Naive thymus-derived CD4-positive, alpha-beta T cell (primary cell): ENCODE measurements at regions not wholly inside any gene's neighbourhood (a gene's known extent, or its start where the extent isn't known, plus 50 kb on each side); places are given as distances from the start of the nearest gene placed in this dataset.
"Not testable (repeated sequence)": the region's sequence is repeated elsewhere in the genome, so short reads cannot be mapped to it uniquely, and the experiment has no call there.

Source experiments
- ATAC-seq: fragments of 150-1000 bp; cut with Tn5 transposase; 2 replicates; pipeline ENCODE4 v1.10.0; 2021; ENCODE audit warnings: mild to moderate bottlenecking, moderate library complexity
- CTCF ChIA-PET: fragments of 350-600 bp; sonication (Branson Sonifier 250); formaldehyde crosslinking; loops from one replicate; lab custom pipeline; 2021; ENCODE audit warnings: antibody characterized with exemption; lab: Charles Lee
- POLR2A ChIA-PET: fragments of 350-600 bp; sonication (Branson Sonifier 250); formaldehyde crosslinking; loops from one replicate; lab custom pipeline; 2021; ENCODE audit warnings: antibody characterized with exemption, inconsistent platforms; lab: Charles Lee
- DNase-seq, 9 donors: peaks; one replicate each; pipeline versions ENCODE4 v3.0.0 to v3.0.0-alpha.2; 2020 to 2022; ENCODE audit warnings: mixed read lengths in 1 of 9
- H3K27ac ChIP-seq: one replicate; pipeline ENCODE4 v1.7.0; 2013; ENCODE audit warnings: mild to moderate bottlenecking, low read depth, low read length, moderate library complexity
- H3K27me3 ChIP-seq, 2 donors: one replicate each; pipeline ENCODE4 v1.7.0; 2013; ENCODE audit warnings: low read length in 2 of 2, mild to moderate bottlenecking in 2 of 2, moderate library complexity in 2 of 2; ENCODE audit not compliant: control insufficient read depth in 2 of 2, insufficient read depth in 2 of 2
- H3K36me3 ChIP-seq, 3 experiments: 1 replicate in 2 of 3; 2 replicates in 1 of 3; pipeline ENCODE4 v1.7.0; 2013; ENCODE audit warnings: low read length in 3 of 3, mild to moderate bottlenecking in 3 of 3, moderate library complexity in 1 of 3; ENCODE audit not compliant: insufficient read depth in 3 of 3, control insufficient read depth in 2 of 3
- H3K4me1 ChIP-seq, 2 donors: one replicate each; pipeline ENCODE4 v1.7.0; 2013; ENCODE audit warnings: low read length in 2 of 2, mild to moderate bottlenecking in 2 of 2, moderate library complexity in 1 of 2; ENCODE audit not compliant: control insufficient read depth in 2 of 2, insufficient read depth in 2 of 2
- H3K4me3 ChIP-seq: 2 replicates; pipeline ENCODE4 v1.7.0; 2013; ENCODE audit warnings: mild to moderate bottlenecking, low read length
- H3K9me3 ChIP-seq, 3 experiments: 1 replicate in 2 of 3; 2 replicates in 1 of 3; pipeline ENCODE4 v1.7.0; 2013; ENCODE audit warnings: low read length in 3 of 3; ENCODE audit not compliant: control insufficient read depth in 2 of 3
- H3K27ac Mint-ChIP-seq, 9 donors: one replicate each; pipeline ENCODE4 v1.8.0; 2020 to 2022; ENCODE audit warnings: mixed read lengths in 9 of 9, mild to moderate bottlenecking in 8 of 9, moderate library complexity in 5 of 9, inconsistent platforms in 2 of 9
- H3K27me3 Mint-ChIP-seq, 5 donors: one replicate each; pipeline ENCODE4 v1.8.0; 2021 to 2022; ENCODE audit warnings: mixed read lengths in 5 of 5, mild to moderate bottlenecking in 1 of 5
- H3K36me3 Mint-ChIP-seq, 5 donors: one replicate each; pipeline ENCODE4 v1.8.0; 2020 to 2022; ENCODE audit warnings: mixed read lengths in 5 of 5, mild to moderate bottlenecking in 3 of 5, inconsistent platforms in 1 of 5
- H3K4me1 Mint-ChIP-seq, 7 donors: one replicate each; pipeline ENCODE4 v1.8.0; 2020 to 2022; ENCODE audit warnings: mixed read lengths in 7 of 7, mild to moderate bottlenecking in 3 of 7, inconsistent platforms in 1 of 7
- H3K4me3 Mint-ChIP-seq, 10 donors: one replicate each; pipeline ENCODE4 v1.8.0; 2020 to 2022; ENCODE audit warnings: mild to moderate bottlenecking in 10 of 10, mixed read lengths in 10 of 10, moderate library complexity in 6 of 10, inconsistent platforms in 2 of 10
- H3K9me3 Mint-ChIP-seq, 11 donors: one replicate each; pipeline ENCODE4 v1.8.0; 2020 to 2022; ENCODE audit warnings: mixed read lengths in 11 of 11, mild to moderate bottlenecking in 4 of 11, inconsistent platforms in 1 of 11, moderate library complexity in 1 of 11
- intact Hi-C, 2 donors: fragments of 100-400 bp; cut with micrococcal nuclease; formaldehyde crosslinking; loops; one replicate each; pipeline ENCODE4 v1.15.1; 2023

- H3K36me3 ChIP-seq, DNase-seq, H3K4me1 ChIP-seq, H3K27me3 ChIP-seq, H3K36me3 Mint-ChIP-seq, H3K4me3 Mint-ChIP-seq, intact Hi-C loops, ATAC-seq, H3K4me1 Mint-ChIP-seq, H3K9me3 Mint-ChIP-seq, CTCF ChIA-PET, H3K27ac Mint-ChIP-seq, H3K4me3 ChIP-seq, POLR2A ChIA-PET, H3K9me3 ChIP-seq, H3K27me3 Mint-ChIP-seq, H3K27ac ChIP-seq: not testable (repeated sequence)
These were observed 103.6 kb upstream of the FAM47C start for GRCh38 chrX:36904561-36904960.

- no peak for DNase-seq
- Histone ChIP-seq H3K27ac (no peak overlapping the region), H3K27me3 (no peaks in the 10 kb centered on the region), H3K4me3 (no peak overlapping the region), H3K4me1 (no peaks in the 10 kb centered on the region), H3K9me3 (no peaks in the 10 kb centered on the region), H3K36me3 (no peaks in the 10 kb centered on the region)
- ChIA-PET CTCF (no interaction called here), POLR2A (no interaction called here)
- no peaks in the 10 kb centered on the region for H3K36me3 Mint-ChIP-seq
- no peaks in the 10 kb centered on the region for H3K4me1 Mint-ChIP-seq
- no peak overlapping the region for H3K27ac Mint-ChIP-seq
- H3K27me3 Mint-ChIP-seq: no peaks in the 10 kb centered on the region
- peaks cover 0 to 8% (median 0%) of the 10 kb centered on the region in 11 donors for H3K9me3 Mint-ChIP-seq
- ATAC-seq: no peak
- H3K4me3 Mint-ChIP-seq: no peak overlapping the region
- intact Hi-C loops: no loop called here
These were observed 99.1 kb upstream of the FAM47C start for GRCh38 chrX:36908801-36909675.

DNA sequence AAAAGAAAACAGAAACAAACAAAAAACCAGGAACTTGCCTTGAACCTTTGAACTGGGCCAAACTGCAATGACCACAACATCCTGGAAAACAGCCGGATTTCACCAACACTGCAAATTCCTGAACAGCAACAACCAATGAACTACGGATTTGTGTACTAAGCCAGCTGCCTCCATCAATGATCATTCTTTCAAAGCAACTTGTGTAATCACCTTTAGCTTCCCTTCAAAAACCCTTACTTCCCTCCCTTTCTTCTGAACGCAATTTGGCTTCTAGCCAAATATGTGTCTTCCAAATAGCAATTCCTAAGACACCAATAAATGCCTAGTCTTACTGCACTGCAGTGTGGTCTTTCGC, 98.5 kb upstream of the FAM47C start:
- ChIA-PET POLR2A (no interaction called here), CTCF (no interaction called here)
- H3K27ac Mint-ChIP-seq: no peak overlapping the region
- DNase-seq (no peak), ATAC-seq (no peak)
- H3K4me3 ChIP-seq: no peak overlapping the region
- H3K27me3 ChIP-seq: no peaks in the 10 kb centered on the region
- no peak overlapping the region for H3K4me3 Mint-ChIP-seq
- intact Hi-C loops: no loop called here
- no peaks in the 10 kb centered on the region for H3K4me1 ChIP-seq
- peaks cover 0 to 4% (median 0%) of the 10 kb centered on the region in 11 donors for H3K9me3 Mint-ChIP-seq
- no peaks in the 10 kb centered on the region for H3K9me3 ChIP-seq
- no peaks in the 10 kb centered on the region for H3K4me1 Mint-ChIP-seq
- H3K36me3 ChIP-seq: no peaks in the 10 kb centered on the region
- H3K27me3 Mint-ChIP-seq: no peaks in the 10 kb centered on the region
- no peaks in the 10 kb centered on the region for H3K36me3 Mint-ChIP-seq
- H3K27ac ChIP-seq: no peak overlapping the region

GRCh38 chrX:36913551-36913950, 94.6 kb upstream of the FAM47C start:
- Histone ChIP-seq H3K27me3 (no peaks in the 10 kb centered on the region), H3K4me3 (no peak overlapping the region), H3K4me1 (no peaks in the 10 kb centered on the region), H3K36me3 (no peaks in the 10 kb centered on the region), H3K27ac (no peak overlapping the region), H3K9me3 (no peaks in the 10 kb centered on the region)
- peaks cover 0 to 4% (median 0%) of the 10 kb centered on the region in 11 donors for H3K9me3 Mint-ChIP-seq
- H3K27me3 Mint-ChIP-seq: no peaks in the 10 kb centered on the region
- ATAC-seq: no peak
- DNase-seq: no peak
- ChIA-PET POLR2A (no interaction called here), CTCF (no interaction called here)
- H3K27ac Mint-ChIP-seq: no peak overlapping the region
- intact Hi-C loops: no loop called here
- H3K4me3 Mint-ChIP-seq: no peak overlapping the region
- H3K36me3 Mint-ChIP-seq: no peaks in the 10 kb centered on the region
- H3K4me1 Mint-ChIP-seq: no peaks in the 10 kb centered on the region

DNA sequence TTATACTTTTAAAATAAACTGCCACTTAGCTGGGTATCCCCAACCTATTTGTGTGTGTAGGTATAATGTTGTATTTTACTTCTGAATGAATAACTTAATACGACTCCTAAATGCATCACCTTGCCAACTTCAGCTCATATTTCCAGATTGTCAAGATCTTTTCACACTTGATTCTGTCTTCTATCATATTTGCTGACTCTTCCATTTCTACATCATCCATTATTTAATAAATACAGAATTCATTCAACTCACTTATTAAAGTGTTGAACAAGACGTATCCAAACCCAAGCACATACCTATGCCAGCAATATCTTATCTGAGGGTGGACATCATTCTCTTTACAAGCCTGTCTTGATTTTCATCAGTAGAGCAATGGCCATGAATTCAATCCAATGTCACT, 91.2 kb upstream of the FAM47C start:
- H3K9me3 ChIP-seq: no peaks in the 10 kb centered on the region
- ChIA-PET POLR2A (no interaction called here), CTCF (no interaction called here)
- H3K4me1 ChIP-seq: no peaks in the 10 kb centered on the region
- Mint-ChIP-seq H3K4me3 (no peak overlapping the region), H3K27me3 (no peaks in the 10 kb centered on the region), H3K4me1 (no peaks in the 10 kb centered on the region), H3K27ac (no peak overlapping the region), H3K36me3 (no peaks in the 10 kb centered on the region), H3K9me3 (peaks cover 0 to 7% (median 0%) of the 10 kb centered on the region in 11 donors)
- no peak for ATAC-seq
- intact Hi-C loops: no loop called here
- no peak for DNase-seq
- no peaks in the 10 kb centered on the region for H3K36me3 ChIP-seq
- no peak overlapping the region for H3K4me3 ChIP-seq
- no peaks in the 10 kb centered on the region for H3K27me3 ChIP-seq
- H3K27ac ChIP-seq: no peak overlapping the region

DNA sequence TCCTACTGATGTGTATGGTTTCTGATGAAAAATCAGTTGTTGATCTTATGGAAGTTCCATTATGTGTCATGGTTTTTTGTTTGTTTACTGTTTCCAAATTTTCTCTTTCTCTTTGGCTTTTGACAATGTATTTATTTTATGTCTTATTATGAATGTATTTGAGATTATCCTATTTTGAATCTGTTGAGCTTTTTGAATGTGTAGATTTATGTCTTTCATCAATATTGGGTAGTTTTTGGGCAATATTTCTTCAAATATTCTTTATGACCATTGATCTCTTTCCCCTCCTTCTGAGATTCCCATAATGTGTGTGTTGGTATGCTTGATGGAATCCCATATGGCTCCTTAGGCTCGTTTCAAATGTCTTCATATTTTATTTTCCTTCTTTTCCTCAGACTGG, 80.5 kb upstream of the FAM47C start:
- POLR2A ChIA-PET: no interaction called here
- no peaks in the 10 kb centered on the region for H3K36me3 Mint-ChIP-seq
- H3K27ac Mint-ChIP-seq: no peak overlapping the region
- ATAC-seq: no peak
- no peaks in the 10 kb centered on the region for H3K27me3 Mint-ChIP-seq
- Histone ChIP-seq H3K27ac (no peak overlapping the region), H3K4me3 (no peak overlapping the region), H3K4me1 (no peaks in the 10 kb centered on the region), H3K9me3 (no peaks in the 10 kb centered on the region), H3K36me3 (no peaks in the 10 kb centered on the region), H3K27me3 (no peaks in the 10 kb centered on the region)
- peaks cover 0 to 22% (median 0%) of the 10 kb centered on the region in 11 donors for H3K9me3 Mint-ChIP-seq
- no peak overlapping the region for H3K4me3 Mint-ChIP-seq
- no peak for DNase-seq
- intact Hi-C loops: no loop called here
- H3K4me1 Mint-ChIP-seq: no peaks in the 10 kb centered on the region
- CTCF ChIA-PET: no interaction called here

- intact Hi-C loops: no loop called here
- Histone ChIP-seq H3K4me1 (no peaks in the 10 kb centered on the region), H3K27me3 (no peaks in the 10 kb centered on the region), H3K36me3 (no peaks in the 10 kb centered on the region), H3K27ac (no peak overlapping the region), H3K4me3 (no peak overlapping the region), H3K9me3 (no peaks in the 10 kb centered on the region)
- Mint-ChIP-seq H3K9me3 (peaks cover 0 to 22% (median 0%) of the 10 kb centered on the region in 11 donors), H3K4me1 (no peaks in the 10 kb centered on the region), H3K36me3 (no peaks in the 10 kb centered on the region), H3K27me3 (no peaks in the 10 kb centered on the region), H3K4me3 (no peak overlapping the region), H3K27ac (no peak overlapping the region)
- DNase-seq (no peak), ATAC-seq (no peak)
- POLR2A ChIA-PET: no interaction called here
- CTCF ChIA-PET: no interaction called here
These were observed 77.7 kb upstream of the FAM47C start for GRCh38 chrX:36930491-36930890.
